Neural progenitor cell (in vitro differentiated cells): ENCODE measurements at regions not wholly inside any gene's neighbourhood (a gene's known extent, or its start where the extent isn't known, plus 50 kb on each side); places are given as distances from the start of the nearest gene placed in this dataset.

Source experiments
- EZH2 ChIP-seq: fragments of 200-600 bp; sonication (generic); IDR thresholded peaks from 2 replicates; pipeline ENCODE4 v1.6.1; 2017; ENCODE audit warnings: antibody characterized with exemption, mild to moderate bottlenecking, moderate library complexity
- EZH2phosphoT487 ChIP-seq: fragments of 200-600 bp; sonication (generic); IDR thresholded peaks from 2 replicates; pipeline ENCODE4 v1.6.1; 2017; ENCODE audit warnings: antibody characterized with exemption
- TF ChIP-seq, protein P1 (sequence below): fragments of 200-600 bp; sonication (generic); IDR thresholded peaks from 2 replicates; pipeline ENCODE4 v1.5.1; 2017; ENCODE audit warnings: antibody characterized with exemption, mild to moderate bottlenecking

DNA sequence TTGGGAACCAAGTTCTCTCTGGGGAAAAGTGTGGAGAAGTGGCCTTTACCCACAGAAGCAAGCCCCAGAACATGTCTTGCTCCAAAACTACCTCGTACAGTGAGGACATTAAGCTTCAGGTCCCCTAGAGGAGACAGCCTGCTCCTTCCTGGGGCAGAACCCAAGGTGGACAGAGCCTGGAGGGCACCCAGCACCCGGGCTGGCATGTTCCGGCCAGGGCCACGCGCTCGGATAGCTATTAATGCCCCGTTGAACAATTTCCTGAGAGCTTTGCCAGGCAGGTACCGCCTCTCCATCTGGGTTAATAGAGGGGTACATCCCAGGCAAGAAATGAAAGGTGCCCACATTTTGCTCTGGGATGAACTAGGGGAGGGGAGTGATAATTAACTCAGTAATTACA lies 169.0 kb upstream of the GRK3 start:
- TF ChIP-seq, protein P1, sequence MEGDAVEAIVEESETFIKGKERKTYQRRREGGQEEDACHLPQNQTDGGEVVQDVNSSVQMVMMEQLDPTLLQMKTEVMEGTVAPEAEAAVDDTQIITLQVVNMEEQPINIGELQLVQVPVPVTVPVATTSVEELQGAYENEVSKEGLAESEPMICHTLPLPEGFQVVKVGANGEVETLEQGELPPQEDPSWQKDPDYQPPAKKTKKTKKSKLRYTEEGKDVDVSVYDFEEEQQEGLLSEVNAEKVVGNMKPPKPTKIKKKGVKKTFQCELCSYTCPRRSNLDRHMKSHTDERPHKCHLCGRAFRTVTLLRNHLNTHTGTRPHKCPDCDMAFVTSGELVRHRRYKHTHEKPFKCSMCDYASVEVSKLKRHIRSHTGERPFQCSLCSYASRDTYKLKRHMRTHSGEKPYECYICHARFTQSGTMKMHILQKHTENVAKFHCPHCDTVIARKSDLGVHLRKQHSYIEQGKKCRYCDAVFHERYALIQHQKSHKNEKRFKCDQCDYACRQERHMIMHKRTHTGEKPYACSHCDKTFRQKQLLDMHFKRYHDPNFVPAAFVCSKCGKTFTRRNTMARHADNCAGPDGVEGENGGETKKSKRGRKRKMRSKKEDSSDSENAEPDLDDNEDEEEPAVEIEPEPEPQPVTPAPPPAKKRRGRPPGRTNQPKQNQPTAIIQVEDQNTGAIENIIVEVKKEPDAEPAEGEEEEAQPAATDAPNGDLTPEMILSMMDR, result no peak
- TF ChIP-seq EZH2 (no peak), EZH2phosphoT487 (no peak)
